Islet precursor cell (in vitro differentiated cells): ENCODE measurements at regions not wholly inside any gene's neighbourhood (a gene's known extent, or its start where the extent isn't known, plus 50 kb on each side); places are given as distances from the start of the nearest gene placed in this dataset.
"Not testable (repeated sequence)": the region's sequence is repeated elsewhere in the genome, so short reads cannot be mapped to it uniquely, and the experiment has no call there.

Experiments
- DNase-seq: peaks from one replicate; pipeline ENCODE4 v3.0.0-alpha.2; 2018

GRCh38 chr16:88309174-88309907 is 73.4 kb upstream of the ZNF469 start:
- no peak for DNase-seq

DNA sequence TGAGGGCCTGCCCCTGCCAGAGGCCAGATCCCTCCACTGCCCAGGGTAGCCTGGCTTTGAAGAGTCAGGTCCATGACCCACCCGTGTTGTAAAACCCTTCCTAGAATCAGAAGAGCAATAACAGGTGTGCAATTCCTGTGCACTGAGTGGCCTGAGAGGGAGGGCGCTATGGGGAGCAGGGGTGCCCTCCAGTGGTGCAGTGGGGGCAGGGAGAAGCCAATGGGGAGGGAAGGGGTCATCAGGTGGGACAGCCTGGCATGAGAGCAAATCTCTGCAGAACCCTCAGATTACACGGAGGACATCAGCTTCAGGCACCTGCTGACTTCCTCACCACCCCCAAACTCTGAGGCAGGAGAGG is 72.9 kb upstream of the ZNF469 start:
- DNase-seq, result no peak

- DNase-seq, result no peak
These were observed 71.8 kb upstream of the ZNF469 start for GRCh38 chr16:88310796-88311605.

DNA sequence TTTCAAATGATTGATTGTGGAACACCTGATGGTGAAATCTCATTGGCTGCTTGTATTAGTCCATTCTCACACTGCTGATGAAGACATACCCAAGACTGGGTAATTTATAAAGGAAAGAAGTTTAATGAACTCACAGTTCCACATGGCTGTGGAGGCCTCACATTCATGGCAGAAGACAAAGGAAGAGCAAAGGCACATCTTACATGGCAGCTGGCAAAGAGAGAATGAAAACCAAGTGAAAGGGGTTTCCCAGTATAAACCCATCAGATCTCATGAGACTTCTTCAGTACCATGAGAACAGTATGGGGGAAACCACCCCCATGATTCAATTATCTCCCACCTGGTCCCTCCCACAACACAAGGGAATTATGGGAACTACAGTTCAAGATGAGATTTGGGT is 70.9 kb upstream of the ZNF469 start:
- DNase-seq, result not testable (repeated sequence)

- DNase-seq, result no peak
These were observed 70.0 kb upstream of the ZNF469 start for GRCh38 chr16:88312732-88313131.

DNA sequence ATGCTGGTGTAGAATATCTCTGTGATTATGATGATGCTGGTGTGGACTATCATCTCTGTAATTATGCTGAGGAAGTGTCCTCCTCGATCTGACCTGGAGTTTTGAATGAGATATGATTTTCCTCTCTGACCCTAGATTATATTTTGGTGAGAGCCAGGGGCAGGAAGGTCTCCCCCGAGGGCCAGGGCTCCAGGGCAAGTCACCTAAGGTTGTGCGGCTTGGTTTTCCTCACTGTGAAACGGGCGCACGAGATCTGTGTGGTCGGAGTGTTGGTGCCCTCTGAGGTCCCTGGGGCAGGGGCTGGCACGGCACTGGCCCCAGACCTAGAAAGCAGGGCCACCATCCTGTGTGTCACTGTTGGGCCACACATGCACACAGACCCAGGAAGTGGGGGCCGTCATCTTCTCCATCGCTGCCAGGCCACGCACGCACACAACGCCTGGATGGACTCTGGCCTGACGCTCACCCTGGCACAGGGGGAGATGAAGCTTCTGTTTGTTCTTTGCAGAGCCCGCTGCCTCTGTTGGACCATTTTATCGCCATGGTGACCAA is 67.7 kb upstream of the ZNF469 start:
- DNase-seq, result no peak

DNA sequence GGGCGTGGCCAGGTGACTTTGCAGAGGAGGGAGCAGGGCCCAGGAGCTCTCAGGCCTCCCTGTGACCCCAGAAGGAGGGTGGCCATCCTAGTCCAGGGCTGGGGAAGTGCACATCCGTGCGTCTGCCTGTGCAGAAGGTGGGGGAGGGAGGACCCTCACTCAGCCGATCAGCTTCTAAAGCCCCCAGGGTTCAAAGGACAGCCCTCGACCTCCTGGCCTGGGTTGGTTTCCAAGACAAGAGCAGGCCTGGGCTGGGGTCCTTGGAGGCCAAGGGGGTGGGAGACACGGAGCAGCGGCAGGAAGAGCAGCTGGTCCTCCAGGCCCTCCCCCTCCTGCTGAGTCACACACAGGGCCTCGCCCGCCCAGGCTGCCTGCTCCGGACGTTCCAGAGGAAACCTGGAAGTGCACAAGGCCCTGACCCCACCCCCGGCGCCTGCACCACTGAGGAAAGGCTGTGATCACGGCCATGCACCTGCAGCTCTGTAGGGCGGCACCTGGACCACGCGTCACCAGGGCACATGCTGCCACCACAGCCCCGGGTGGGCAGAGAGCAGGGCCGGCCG is 67.1 kb upstream of the ZNF469 start:
- DNase-seq, result peak; percentile 90

DNA sequence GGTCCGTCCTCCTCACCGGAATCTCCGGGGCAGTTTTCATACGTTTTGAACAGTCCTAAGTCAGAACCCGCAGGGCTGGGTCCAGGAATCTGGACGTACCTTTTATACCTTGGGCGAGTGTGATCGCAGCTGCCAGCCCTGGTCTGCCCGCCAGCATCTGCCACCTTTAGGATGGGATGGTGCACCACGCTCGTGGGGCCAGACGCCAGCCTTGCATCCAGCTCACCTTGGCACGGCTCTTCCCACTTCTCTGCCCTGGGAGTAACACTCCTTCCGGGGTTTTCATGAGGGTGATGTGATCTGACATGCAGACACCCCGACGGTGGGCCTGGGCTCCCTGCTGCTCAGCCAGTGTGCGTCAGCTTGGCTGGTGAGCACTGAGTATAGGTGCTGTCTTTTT is 66.6 kb upstream of the ZNF469 start:
- no peak for DNase-seq

- no peak for DNase-seq
These were observed 65.7 kb upstream of the ZNF469 start for GRCh38 chr16:88316941-88317612.

DNA sequence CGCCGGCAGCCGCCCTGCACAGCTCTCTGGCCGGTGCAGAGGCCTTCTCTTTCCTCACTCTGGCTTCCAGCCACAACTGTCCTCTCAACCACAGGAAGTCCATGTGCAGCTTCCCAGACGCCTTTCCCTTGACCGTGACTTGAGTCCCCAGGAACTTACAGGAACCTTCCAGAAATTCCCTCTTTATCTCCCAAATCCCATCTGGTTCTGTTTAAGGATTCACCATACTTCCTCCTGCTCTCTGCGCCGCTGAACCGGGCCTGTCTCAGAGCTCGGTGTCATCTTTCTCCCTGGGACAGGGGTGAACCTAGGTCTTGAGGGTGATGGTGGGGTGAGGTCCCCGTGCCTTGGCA is 65.2 kb upstream of the ZNF469 start:
- no peak for DNase-seq

GRCh38 chr16:88318051-88318450 is 64.7 kb upstream of the ZNF469 start:
- DNase-seq, result no peak

DNA sequence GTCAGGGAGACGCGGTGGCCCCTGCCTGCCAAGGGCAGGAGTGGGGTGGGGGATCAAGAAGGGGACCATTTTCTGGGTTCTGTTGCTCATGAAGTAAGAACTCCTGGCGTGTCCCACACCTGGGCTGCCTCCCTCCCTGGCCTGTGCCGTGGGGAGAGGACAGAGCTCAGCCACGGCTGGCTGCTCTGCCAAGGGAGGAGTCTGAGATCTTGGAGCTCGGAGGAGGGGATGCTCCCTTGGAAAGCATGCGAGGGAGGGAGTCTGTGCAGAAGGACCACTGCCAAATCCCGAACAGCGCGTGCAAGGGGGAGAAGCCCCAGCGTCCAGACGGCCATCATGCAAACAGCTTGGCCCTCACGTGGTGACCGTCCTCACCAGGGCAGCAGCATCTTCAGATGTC is 64.2 kb upstream of the ZNF469 start:
- DNase-seq, result no peak

GRCh38 chr16:88319116-88319965 is 63.4 kb upstream of the ZNF469 start:
- DNase-seq, result no peak

- DNase-seq, result no peak
These were observed 61.7 kb upstream of the ZNF469 start for GRCh38 chr16:88320947-88321634.

- no peak for DNase-seq
These were observed 60.9 kb upstream of the ZNF469 start for GRCh38 chr16:88321635-88322499.

DNA sequence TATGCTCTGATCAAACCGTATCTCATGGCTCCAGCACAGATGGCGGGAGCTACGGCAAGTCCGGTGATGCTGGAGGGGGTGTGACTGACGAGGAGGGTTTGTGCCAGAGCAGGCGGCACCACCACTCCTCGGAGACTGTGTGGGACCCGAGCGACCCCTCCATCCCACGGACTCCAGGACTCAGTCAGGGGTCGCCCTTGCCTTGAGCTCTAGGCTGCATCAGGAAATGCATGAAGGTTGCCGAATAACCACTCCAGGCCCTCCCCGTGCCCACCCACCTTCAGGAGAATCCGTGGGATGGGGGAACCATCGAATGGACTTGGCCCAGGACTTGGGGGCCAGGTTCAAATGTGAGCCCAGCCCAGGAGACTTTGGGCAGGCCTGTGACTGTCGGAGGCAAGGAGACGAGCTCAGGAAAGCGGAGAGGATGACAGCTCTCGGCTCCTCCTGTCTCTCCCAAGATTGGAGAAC is 60.2 kb upstream of the ZNF469 start:
- no peak for DNase-seq

DNA sequence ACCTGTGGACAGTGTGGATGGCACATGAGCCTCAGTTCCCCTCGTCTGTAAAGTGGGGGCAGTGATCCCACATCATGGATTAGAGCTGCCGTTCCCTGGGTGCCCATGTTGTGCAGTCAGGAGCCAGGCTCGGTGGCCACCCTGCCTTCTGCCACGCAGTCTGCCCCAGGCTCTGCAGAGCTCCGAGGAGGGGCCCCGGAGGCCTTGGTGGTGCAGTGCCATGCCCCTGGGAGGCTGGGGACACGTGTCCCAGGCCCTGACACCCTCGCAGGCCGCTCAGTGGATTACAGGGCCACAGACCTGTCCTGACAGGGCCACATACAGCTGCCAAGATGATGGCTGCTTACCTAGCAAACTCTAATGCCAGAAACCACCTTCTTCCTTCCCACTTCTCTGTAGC is 59.7 kb upstream of the ZNF469 start:
- no peak for DNase-seq

- no peak for DNase-seq
These were observed 59.0 kb upstream of the ZNF469 start for GRCh38 chr16:88323546-88324330.

DNA sequence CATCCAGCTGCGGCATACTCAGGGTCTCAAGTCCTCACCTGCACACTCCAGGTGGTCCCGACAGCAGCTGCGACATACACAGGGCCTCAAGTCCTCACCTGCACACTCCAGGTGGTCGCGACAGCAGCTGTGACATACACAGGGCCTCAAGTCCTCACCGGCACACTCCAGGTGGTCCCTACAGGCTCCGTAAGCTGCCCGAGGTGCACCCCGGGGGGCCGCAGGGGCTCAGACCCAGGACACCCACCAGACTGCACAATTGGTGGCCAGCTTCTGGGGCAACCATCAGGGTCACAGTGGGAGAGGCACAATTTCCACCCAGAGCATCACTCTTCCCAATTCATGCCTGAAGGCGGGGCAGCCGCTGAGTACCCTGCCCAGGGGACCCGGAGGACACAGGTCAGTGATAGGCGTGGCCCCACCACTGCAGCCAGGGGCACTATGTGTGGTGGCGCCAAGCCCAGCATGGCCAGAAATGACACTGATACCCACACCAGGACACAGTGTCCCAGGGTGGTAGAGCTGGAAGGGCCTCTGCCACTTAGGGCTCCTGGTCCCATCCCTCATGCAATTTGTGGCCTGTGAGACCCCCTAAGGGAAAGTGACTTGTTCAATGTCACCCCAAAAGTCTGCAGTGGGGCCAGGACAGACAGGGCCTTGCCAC is 57.5 kb upstream of the ZNF469 start:
- no peak for DNase-seq
